ENCODE measurements at regions not wholly inside any gene's neighbourhood (a gene's known extent, or its start where the extent isn't known, plus 50 kb on each side); places are given as distances from the start of the nearest gene placed in this dataset.

DNA sequence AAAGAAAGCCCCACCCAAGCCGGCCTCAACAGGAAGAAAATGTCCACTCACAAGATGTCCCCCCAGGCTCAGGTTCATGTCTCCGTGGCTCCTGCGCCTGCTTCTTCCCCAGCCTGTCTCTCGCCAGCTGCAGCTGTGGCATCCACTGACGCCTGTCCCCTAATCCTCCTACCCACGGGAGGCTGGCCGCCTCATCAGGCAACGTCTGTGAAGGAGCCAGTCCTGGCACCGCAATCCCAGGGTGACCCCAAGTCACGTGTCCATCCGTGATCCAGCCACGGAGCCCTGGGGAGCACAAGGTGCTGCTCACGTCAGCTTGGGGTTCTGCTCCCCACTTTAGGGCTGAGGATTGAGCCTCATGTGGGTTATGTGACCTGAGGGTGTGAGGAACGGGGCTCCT, 640.3 kb downstream of the CDH26 start:
- peaks cover 4% of the 10 kb centered on the region for H3K27me3 Mint-ChIP-seq (ENCODE audit: unreplicated experiment)
- TF ChIP-seq, protein P1, sequence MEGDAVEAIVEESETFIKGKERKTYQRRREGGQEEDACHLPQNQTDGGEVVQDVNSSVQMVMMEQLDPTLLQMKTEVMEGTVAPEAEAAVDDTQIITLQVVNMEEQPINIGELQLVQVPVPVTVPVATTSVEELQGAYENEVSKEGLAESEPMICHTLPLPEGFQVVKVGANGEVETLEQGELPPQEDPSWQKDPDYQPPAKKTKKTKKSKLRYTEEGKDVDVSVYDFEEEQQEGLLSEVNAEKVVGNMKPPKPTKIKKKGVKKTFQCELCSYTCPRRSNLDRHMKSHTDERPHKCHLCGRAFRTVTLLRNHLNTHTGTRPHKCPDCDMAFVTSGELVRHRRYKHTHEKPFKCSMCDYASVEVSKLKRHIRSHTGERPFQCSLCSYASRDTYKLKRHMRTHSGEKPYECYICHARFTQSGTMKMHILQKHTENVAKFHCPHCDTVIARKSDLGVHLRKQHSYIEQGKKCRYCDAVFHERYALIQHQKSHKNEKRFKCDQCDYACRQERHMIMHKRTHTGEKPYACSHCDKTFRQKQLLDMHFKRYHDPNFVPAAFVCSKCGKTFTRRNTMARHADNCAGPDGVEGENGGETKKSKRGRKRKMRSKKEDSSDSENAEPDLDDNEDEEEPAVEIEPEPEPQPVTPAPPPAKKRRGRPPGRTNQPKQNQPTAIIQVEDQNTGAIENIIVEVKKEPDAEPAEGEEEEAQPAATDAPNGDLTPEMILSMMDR (IDR thresholded peaks at IDR 0.05; ENCODE audit: partially characterized antibody, unreplicated experiment): no peak
- peaks cover 4% of the 10 kb centered on the region for H3K9me3 Mint-ChIP-seq (ENCODE audit: unreplicated experiment)
- no peak overlapping the region for H3K27ac Mint-ChIP-seq (ENCODE audit: unreplicated experiment)
- H3K4me1 Mint-ChIP-seq (ENCODE audit: low read depth, unreplicated experiment): no peaks in the 10 kb centered on the region
- no peak for DNase-seq
- no peaks in the 10 kb centered on the region for H3K36me3 Mint-ChIP-seq (ENCODE audit: unreplicated experiment)
- no peak overlapping the region for H3K4me3 Mint-ChIP-seq (ENCODE audit: unreplicated experiment)

DNA sequence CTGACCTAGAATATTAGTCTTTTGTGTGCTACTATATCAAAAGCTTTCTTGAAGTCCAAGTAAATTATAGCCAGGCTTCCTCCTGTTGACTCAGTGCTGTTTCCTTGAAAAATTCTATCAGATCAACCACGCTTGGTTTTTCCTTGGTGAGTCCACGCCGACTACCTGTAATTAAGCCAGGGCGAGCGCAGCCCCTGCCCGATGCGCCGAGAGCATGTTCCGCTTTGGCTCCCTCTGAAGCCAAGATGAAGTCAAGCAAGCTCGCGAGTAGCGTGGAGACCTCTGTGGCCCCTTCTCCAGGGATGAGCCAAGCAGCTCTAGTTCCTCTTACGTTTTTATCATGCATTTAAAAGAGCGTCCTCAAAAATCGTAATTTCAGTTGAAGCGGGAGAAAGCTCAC, 641.2 kb downstream of the CDH26 start:
- H3K9me3 Mint-ChIP-seq (ENCODE audit: unreplicated experiment): peaks cover 4% of the 10 kb centered on the region
- peaks cover 4% of the 10 kb centered on the region for H3K27me3 Mint-ChIP-seq (ENCODE audit: unreplicated experiment)
- H3K36me3 Mint-ChIP-seq (ENCODE audit: unreplicated experiment): no peaks in the 10 kb centered on the region
- no peaks in the 10 kb centered on the region for H3K4me1 Mint-ChIP-seq (ENCODE audit: low read depth, unreplicated experiment)
- no peak overlapping the region for H3K4me3 Mint-ChIP-seq (ENCODE audit: unreplicated experiment)
- DNase-seq: no peak
- TF ChIP-seq, protein P1 (IDR thresholded peaks at IDR 0.05; ENCODE audit: partially characterized antibody, unreplicated experiment): no peak
- H3K27ac Mint-ChIP-seq (ENCODE audit: unreplicated experiment): no peak overlapping the region

DNA sequence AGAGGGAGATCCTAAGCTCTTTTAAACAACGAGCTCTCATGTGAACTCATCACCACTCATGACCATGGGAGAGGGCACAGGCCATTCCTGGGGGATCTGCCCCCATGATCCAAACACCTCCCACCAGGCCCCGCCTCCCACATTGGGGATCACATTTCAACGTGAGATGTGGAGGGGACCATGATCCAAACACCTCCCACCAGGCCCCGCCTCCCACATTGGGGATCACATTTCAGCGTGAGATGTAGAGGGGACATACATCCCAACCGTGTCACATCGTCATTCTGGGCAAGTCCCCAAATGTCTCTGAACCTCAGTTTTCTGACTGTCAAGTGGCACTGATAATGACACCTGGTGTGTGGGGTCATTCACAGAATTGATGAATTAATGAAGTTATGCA, 641.8 kb downstream of the CDH26 start:
- no peaks in the 10 kb centered on the region for H3K36me3 Mint-ChIP-seq (ENCODE audit: unreplicated experiment)
- no peak for DNase-seq
- TF ChIP-seq, protein P1 (IDR thresholded peaks at IDR 0.05; ENCODE audit: partially characterized antibody, unreplicated experiment): no peak
- no peak overlapping the region for H3K27ac Mint-ChIP-seq (ENCODE audit: unreplicated experiment)
- no peaks in the 10 kb centered on the region for H3K4me1 Mint-ChIP-seq (ENCODE audit: low read depth, unreplicated experiment)
- H3K27me3 Mint-ChIP-seq (ENCODE audit: unreplicated experiment): peaks cover 4% of the 10 kb centered on the region
- peaks cover 4% of the 10 kb centered on the region for H3K9me3 Mint-ChIP-seq (ENCODE audit: unreplicated experiment)
- no peak overlapping the region for H3K4me3 Mint-ChIP-seq (ENCODE audit: unreplicated experiment)

GRCh38 chr20:60624066-60624465, 628.0 kb upstream of the CDH4 start:
- Mint-ChIP-seq H3K9me3 (ENCODE audit: unreplicated experiment) (no peaks in the 10 kb centered on the region), H3K4me1 (ENCODE audit: low read depth, unreplicated experiment) (no peaks in the 10 kb centered on the region), H3K36me3 (ENCODE audit: unreplicated experiment) (no peaks in the 10 kb centered on the region), H3K27ac (ENCODE audit: unreplicated experiment) (no peak overlapping the region), H3K4me3 (ENCODE audit: unreplicated experiment) (no peak overlapping the region), H3K27me3 (ENCODE audit: unreplicated experiment) (peaks cover 3% of the 10 kb centered on the region)
- TF ChIP-seq, protein P1 (IDR thresholded peaks at IDR 0.05; ENCODE audit: partially characterized antibody, unreplicated experiment): no peak
- DNase-seq: no peak

DNA sequence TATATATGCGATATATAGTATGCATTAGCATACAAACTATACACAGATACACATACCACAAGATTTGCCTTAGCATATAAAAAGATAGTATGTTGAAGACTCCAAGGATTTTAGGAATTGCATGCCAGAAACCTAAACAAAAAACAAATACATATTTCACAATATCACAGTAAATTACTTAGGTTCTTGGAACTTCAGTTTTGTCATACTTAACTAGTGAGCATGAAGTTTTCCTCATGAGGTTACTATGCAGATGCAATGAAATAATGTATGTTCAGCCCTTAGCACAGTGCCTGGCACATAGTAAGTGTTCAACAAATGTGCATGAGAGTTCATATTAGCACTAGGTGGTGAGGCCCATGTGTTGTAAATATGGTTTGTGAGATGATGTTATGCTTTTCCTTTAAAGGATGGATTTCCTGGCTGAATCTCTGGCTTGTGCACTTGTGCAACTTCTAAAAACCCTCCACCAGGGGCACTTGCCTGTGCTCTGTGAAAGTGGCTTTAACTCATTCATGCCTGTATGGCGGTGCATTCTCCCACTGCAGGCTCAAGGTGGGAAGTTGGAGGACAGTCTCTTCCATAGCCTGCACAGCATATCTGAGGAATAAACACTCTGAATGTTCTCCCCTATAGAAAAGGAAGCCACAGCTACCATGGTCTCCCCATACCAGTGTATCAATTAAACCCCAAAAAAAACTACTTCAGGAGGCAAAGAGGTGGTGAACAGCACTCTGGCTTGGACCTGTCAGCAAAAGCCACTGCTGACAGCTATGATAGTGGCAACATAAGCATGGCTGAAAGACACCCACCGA, 624.1 kb upstream of the CDH4 start:
- no peak overlapping the region for H3K27ac Mint-ChIP-seq (ENCODE audit: unreplicated experiment)

More for the DNA sequence above, 624.1 kb upstream of the CDH4 start:
- H3K27me3 Mint-ChIP-seq (ENCODE audit: unreplicated experiment): no peaks in the 10 kb centered on the region
- TF ChIP-seq, protein P1 (IDR thresholded peaks at IDR 0.05; ENCODE audit: partially characterized antibody, unreplicated experiment): peak; percentile 21
- H3K4me3 Mint-ChIP-seq (ENCODE audit: unreplicated experiment): no peak overlapping the region
- no peak for DNase-seq
- H3K36me3 Mint-ChIP-seq (ENCODE audit: unreplicated experiment): no peaks in the 10 kb centered on the region
- peaks cover 2% of the 10 kb centered on the region for H3K9me3 Mint-ChIP-seq (ENCODE audit: unreplicated experiment)
- H3K4me1 Mint-ChIP-seq (ENCODE audit: low read depth, unreplicated experiment): no peaks in the 10 kb centered on the region
